CD4-positive, alpha-beta T cell (primary cell): ENCODE measurements at regions not wholly inside any gene's neighbourhood (a gene's known extent, or its start where the extent isn't known, plus 50 kb on each side); places are given as distances from the start of the nearest gene placed in this dataset.

Experiments used
- ATAC-seq: fragments of 200-7000 bp; cut with Tn5 transposase; one replicate; pipeline ENCODE4 v1.10.0; 2022; ENCODE audit warnings: mild to moderate bottlenecking; ENCODE audit not compliant: poor library complexity
- CTCF ChIA-PET: fragments of 350-600 bp; sonication (Branson Sonifier 250); formaldehyde crosslinking; loops from one replicate; lab custom pipeline; 2021; ENCODE audit warnings: antibody characterized with exemption, inconsistent platforms; lab: Charles Lee
- POLR2A ChIA-PET: fragments of 350-600 bp; sonication (Branson Sonifier 250); formaldehyde crosslinking; loops from one replicate; lab custom pipeline; 2021; ENCODE audit warnings: antibody characterized with exemption, inconsistent platforms; lab: Charles Lee
- DNase-seq, 14 experiments: peaks; one replicate each; pipeline ENCODE4 v3.0.0-alpha.2; 2013 to 2020; ENCODE audit warnings: mixed read lengths in 2 of 14
- H3K27ac ChIP-seq, 2 donors: one replicate each; pipeline versions ENCODE4 v1.5.1 to v1.7.0; 2013; ENCODE audit warnings: low read length in 2 of 2, low read depth in 1 of 2, mild to moderate bottlenecking in 1 of 2
- H3K27me3 ChIP-seq, 2 experiments: 1 replicate in 1 of 2; 2 replicates in 1 of 2; pipeline versions ENCODE4 v1.6.1 to v1.7.0; 2013; ENCODE audit warnings: low read length in 2 of 2, control low read depth in 1 of 2, mild to moderate bottlenecking in 1 of 2, moderate library complexity in 1 of 2; ENCODE audit not compliant: insufficient read depth in 2 of 2, control insufficient read depth in 1 of 2
- H3K36me3 ChIP-seq: one replicate; pipeline ENCODE4 v1.6.1; 2013; ENCODE audit warnings: low read length, control low read depth; ENCODE audit not compliant: insufficient read depth
- H3K4me1 ChIP-seq: one replicate; pipeline ENCODE4 v1.6.1; 2013; ENCODE audit warnings: low read length, control low read depth; ENCODE audit not compliant: insufficient read depth
- H3K4me3 ChIP-seq: one replicate; pipeline ENCODE4 v1.5.1; 2013; ENCODE audit warnings: mild to moderate bottlenecking, low read length, moderate library complexity
- H3K9me3 ChIP-seq, 2 experiments: 1 replicate in 1 of 2; 2 replicates in 1 of 2; pipeline versions ENCODE4 v1.6.1 to v1.7.0; 2013; ENCODE audit warnings: low read length in 2 of 2, mild to moderate bottlenecking in 2 of 2, control low read depth in 1 of 2, moderate library complexity in 1 of 2; ENCODE audit not compliant: control insufficient read depth in 1 of 2, insufficient read depth in 1 of 2
- H3K27ac Mint-ChIP-seq: one replicate; pipeline ENCODE4 v1.8.0; 2020; ENCODE audit warnings: mixed read lengths
- H3K27me3 Mint-ChIP-seq: one replicate; pipeline ENCODE4 v1.8.0; 2021; ENCODE audit warnings: mixed read lengths
- H3K36me3 Mint-ChIP-seq: one replicate; pipeline ENCODE4 v1.8.0; 2021; ENCODE audit warnings: low read depth, mixed read lengths
- H3K4me1 Mint-ChIP-seq: one replicate; pipeline ENCODE4 v1.8.0; 2021; ENCODE audit warnings: low read depth, mixed read lengths
- H3K4me3 Mint-ChIP-seq: one replicate; pipeline ENCODE4 v1.8.0; 2020; ENCODE audit warnings: mild to moderate bottlenecking, mixed read lengths
- H3K9me3 Mint-ChIP-seq: one replicate; pipeline ENCODE4 v1.8.0; 2020; ENCODE audit warnings: mixed read lengths
- intact Hi-C, 2 experiments: fragments of 100-400 bp; cut with DNase I in 1 of 2; cut with micrococcal nuclease in 1 of 2; formaldehyde crosslinking; loops; one replicate each; pipeline versions ENCODE4 v1.15.1 to v1.9.0; 2023 to 2025; cut with DNase I, micrococcal nuclease
- TF ChIP-seq, protein P1 (sequence below): fragments of 200-600 bp; IDR thresholded peaks from one replicate; pipeline ENCODE4 v1.8.0; 2022; ENCODE audit warnings: antibody characterized with exemption, mild to moderate bottlenecking

DNA sequence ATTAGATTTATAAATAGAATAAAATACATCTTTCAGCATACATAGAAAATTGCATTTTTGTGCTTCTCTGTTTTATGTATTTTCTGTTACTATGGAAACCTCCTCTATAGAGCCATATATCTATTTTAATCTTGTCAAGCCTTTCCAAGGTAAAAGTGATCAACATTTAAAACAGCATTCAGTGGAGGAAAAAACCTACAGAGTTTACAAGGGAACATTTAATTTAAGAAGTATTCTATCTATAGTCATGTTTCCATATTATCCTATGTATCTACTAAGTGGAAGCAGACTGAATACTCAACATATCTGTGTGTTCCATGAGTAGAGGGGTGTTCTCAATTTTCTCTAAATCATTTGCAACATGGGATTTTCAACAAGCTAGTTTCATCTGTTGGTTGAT, 791.4 kb downstream of the CDH18 start:
- no peak overlapping the region for H3K4me3 ChIP-seq
- Mint-ChIP-seq H3K36me3 (no peaks in the 10 kb centered on the region), H3K4me1 (no peaks in the 10 kb centered on the region), H3K4me3 (no peak overlapping the region), H3K27ac (no peak overlapping the region), H3K9me3 (peaks cover 5% of the 10 kb centered on the region), H3K27me3 (no peaks in the 10 kb centered on the region)
- ChIA-PET CTCF (no interaction called here), POLR2A (no interaction called here)
- H3K27me3 ChIP-seq = no peaks in the 10 kb centered on the region
- TF ChIP-seq, protein P1, sequence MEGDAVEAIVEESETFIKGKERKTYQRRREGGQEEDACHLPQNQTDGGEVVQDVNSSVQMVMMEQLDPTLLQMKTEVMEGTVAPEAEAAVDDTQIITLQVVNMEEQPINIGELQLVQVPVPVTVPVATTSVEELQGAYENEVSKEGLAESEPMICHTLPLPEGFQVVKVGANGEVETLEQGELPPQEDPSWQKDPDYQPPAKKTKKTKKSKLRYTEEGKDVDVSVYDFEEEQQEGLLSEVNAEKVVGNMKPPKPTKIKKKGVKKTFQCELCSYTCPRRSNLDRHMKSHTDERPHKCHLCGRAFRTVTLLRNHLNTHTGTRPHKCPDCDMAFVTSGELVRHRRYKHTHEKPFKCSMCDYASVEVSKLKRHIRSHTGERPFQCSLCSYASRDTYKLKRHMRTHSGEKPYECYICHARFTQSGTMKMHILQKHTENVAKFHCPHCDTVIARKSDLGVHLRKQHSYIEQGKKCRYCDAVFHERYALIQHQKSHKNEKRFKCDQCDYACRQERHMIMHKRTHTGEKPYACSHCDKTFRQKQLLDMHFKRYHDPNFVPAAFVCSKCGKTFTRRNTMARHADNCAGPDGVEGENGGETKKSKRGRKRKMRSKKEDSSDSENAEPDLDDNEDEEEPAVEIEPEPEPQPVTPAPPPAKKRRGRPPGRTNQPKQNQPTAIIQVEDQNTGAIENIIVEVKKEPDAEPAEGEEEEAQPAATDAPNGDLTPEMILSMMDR = no peak
- no peak overlapping the region for H3K27ac ChIP-seq
- no peaks in the 10 kb centered on the region for H3K36me3 ChIP-seq
- ATAC-seq = no peak
- intact Hi-C loops = no loop called here
- H3K4me1 ChIP-seq = no peaks in the 10 kb centered on the region
- peaks cover 0 to 7% of the 10 kb centered on the region in 2 experiments for H3K9me3 ChIP-seq
- DNase-seq = no peak

DNA sequence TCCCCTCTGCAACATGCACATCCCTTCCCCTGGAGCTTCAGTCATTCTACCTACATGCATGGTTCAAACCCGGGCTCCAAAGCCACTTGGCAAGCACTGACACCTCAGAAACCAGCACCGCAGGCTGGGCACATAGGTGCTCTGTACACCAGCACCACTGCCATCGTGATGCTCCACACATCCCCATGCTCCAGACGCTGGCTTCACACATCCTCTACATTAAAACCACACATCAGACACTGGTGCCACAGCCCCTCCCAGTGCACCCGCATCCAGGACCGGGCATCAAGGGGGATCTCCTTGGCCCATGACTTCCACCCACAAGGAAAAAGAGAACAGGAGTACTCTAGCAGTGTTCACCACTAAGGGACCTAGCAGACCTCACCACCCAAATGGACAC, 787.7 kb downstream of the CDH18 start:
- ChIA-PET CTCF (no interaction called here), POLR2A (no interaction called here)
- TF ChIP-seq, protein P1 = no peak
- H3K27me3 ChIP-seq = no peaks in the 10 kb centered on the region
- intact Hi-C loops = no loop called here
- H3K4me3 ChIP-seq = no peak overlapping the region
- peaks cover 6% of the 10 kb centered on the region for H3K9me3 Mint-ChIP-seq
- DNase-seq (no peak), ATAC-seq (no peak)
- H3K27me3 Mint-ChIP-seq = no peaks in the 10 kb centered on the region
- H3K9me3 ChIP-seq = peaks cover 0 to 7% of the 10 kb centered on the region in 2 experiments
- H3K27ac ChIP-seq = no peak overlapping the region
- H3K36me3 Mint-ChIP-seq = no peaks in the 10 kb centered on the region
- H3K4me1 ChIP-seq = no peaks in the 10 kb centered on the region
- no peaks in the 10 kb centered on the region for H3K4me1 Mint-ChIP-seq
- no peaks in the 10 kb centered on the region for H3K36me3 ChIP-seq
- no peak overlapping the region for H3K4me3 Mint-ChIP-seq
- H3K27ac Mint-ChIP-seq = no peak overlapping the region

DNA sequence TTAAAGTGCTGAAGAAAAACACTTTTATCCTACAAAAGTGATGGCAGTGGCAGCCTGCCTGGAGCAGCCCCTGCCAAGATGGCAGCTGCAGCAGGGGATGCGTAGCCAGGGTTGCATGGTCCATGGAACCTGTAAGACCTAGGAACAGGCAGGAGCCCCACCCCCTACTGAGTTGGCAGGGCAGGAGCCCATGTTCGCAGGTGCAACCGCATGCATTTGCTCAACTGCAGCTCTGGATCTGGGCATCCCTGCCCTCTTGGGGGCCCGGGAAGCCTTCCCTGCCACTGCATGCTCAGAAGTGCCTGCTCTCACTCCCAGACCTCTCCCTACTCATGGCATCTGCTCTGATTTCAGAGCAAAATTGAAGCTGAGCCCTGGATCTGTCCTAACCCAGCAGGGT, 779.6 kb downstream of the CDH18 start:
- intact Hi-C loops = no loop called here
- Mint-ChIP-seq H3K9me3 (peaks cover 15% of the 10 kb centered on the region), H3K36me3 (no peaks in the 10 kb centered on the region), H3K27me3 (no peaks in the 10 kb centered on the region), H3K27ac (no peak overlapping the region), H3K4me3 (no peak overlapping the region), H3K4me1 (no peaks in the 10 kb centered on the region)
- CTCF ChIA-PET = no interaction called here
- H3K27me3 ChIP-seq = no peaks in the 10 kb centered on the region
- H3K4me3 ChIP-seq = no peak overlapping the region
- no peaks in the 10 kb centered on the region for H3K36me3 ChIP-seq
- DNase-seq (no peak), ATAC-seq (no peak)
- H3K27ac ChIP-seq = no peak overlapping the region
- H3K4me1 ChIP-seq = no peaks in the 10 kb centered on the region
- peaks cover 0 to 19% of the 10 kb centered on the region in 2 experiments for H3K9me3 ChIP-seq
- POLR2A ChIA-PET = no interaction called here
- TF ChIP-seq, protein P1 = no peak
